Prostate gland (tissue), 2 donors: ENCODE measurements at regions not wholly inside any gene's neighbourhood (a gene's known extent, or its start where the extent isn't known, plus 50 kb on each side); places are given as distances from the start of the nearest gene placed in this dataset.

Experiments
- POLR2A ChIP-seq: fragments of 450-650 bp; IDR thresholded peaks from one replicate; pipeline ENCODE4 v1.6.1; 2016; ENCODE audit warnings: antibody characterized with exemption, mild to moderate bottlenecking
- POLR2AphosphoS5 ChIP-seq: sonication (generic); formaldehyde crosslinking; IDR thresholded peaks from one replicate; pipeline ENCODE4 v1.6.1; 2017; ENCODE audit warnings: antibody characterized with exemption
- TF ChIP-seq, protein P1 (sequence below), 4 experiments: fragments of 200-600 bp in 2 of 4; fragments of 450-650 bp in 2 of 4; sonication (generic) in 2 of 4; IDR thresholded peaks; 1 replicate in 3 of 4; 2 replicates in 1 of 4; pipeline ENCODE4 v1.5.1; 2016 to 2019; ENCODE audit warnings: antibody characterized with exemption in 4 of 4, mild to moderate bottlenecking in 2 of 4, moderate library complexity in 2 of 4

DNA sequence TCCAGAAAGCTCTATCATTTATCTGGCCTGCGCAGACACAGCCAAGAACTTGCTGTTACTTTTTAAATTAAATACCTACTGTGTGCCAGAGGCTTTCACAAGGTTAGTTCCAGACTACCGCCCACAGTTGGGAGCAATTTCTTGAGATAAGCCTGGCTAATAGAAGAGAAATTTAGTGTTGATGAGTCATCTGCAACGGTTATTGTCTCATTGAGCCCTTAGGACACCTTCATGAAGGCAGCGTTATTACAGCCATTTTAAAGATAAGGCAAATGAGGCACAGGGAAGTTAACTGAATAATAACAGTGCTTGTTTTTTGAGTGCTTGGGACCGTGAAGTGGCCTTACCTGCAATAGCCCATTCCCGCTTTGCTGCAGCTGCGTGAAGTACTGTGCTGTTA lies 292.9 kb upstream of the MSX2 start:
- TF ChIP-seq POLR2A (no peak), POLR2AphosphoS5 (no peak)
- TF ChIP-seq, protein P1, sequence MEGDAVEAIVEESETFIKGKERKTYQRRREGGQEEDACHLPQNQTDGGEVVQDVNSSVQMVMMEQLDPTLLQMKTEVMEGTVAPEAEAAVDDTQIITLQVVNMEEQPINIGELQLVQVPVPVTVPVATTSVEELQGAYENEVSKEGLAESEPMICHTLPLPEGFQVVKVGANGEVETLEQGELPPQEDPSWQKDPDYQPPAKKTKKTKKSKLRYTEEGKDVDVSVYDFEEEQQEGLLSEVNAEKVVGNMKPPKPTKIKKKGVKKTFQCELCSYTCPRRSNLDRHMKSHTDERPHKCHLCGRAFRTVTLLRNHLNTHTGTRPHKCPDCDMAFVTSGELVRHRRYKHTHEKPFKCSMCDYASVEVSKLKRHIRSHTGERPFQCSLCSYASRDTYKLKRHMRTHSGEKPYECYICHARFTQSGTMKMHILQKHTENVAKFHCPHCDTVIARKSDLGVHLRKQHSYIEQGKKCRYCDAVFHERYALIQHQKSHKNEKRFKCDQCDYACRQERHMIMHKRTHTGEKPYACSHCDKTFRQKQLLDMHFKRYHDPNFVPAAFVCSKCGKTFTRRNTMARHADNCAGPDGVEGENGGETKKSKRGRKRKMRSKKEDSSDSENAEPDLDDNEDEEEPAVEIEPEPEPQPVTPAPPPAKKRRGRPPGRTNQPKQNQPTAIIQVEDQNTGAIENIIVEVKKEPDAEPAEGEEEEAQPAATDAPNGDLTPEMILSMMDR (IDR thresholded peaks at IDR 0.05), result no peak
